ENCODE measurements at regions not wholly inside any gene's neighbourhood (a gene's known extent, or its start where the extent isn't known, plus 50 kb on each side); places are given as distances from the start of the nearest gene placed in this dataset.

- no peak for DNase-seq (ENCODE audit: low spot score)
Measured at GRCh38 chr20:1720845-1721475, 63.4 kb upstream of the SIRPG start.

GRCh38 chr20:1720226-1720625, 62.6 kb upstream of the SIRPG start:
- no peak for DNase-seq (ENCODE audit: low spot score)

- DNase-seq (ENCODE audit: low spot score) = no peak
Measured at GRCh38 chr20:1718604-1719384, 61.2 kb upstream of the SIRPG start.

GRCh38 chr20:1712634-1713624, 55.4 kb upstream of the SIRPG start:
- DNase-seq (ENCODE audit: low spot score) = no peak

GRCh38 chr20:1711826-1712601, 54.4 kb upstream of the SIRPG start:
- DNase-seq (ENCODE audit: low spot score) = no peak

GRCh38 chr20:1711266-1711665, 53.7 kb upstream of the SIRPG start:
- DNase-seq (ENCODE audit: low spot score) = no peak

GRCh38 chr20:1710484-1710883, 52.9 kb upstream of the SIRPG start:
- no peak for DNase-seq (ENCODE audit: low spot score)

GRCh38 chr20:1707588-1708449, 50.2 kb upstream of the SIRPG start:
- no peak for DNase-seq (ENCODE audit: low spot score)

Data from mesenteric fat pad (tissue), 1 donor.